ENCODE measurements at regions not wholly inside any gene's neighbourhood (a gene's known extent, or its start where the extent isn't known, plus 50 kb on each side); places are given as distances from the start of the nearest gene placed in this dataset.
"Not testable (repeated sequence)": the region's sequence is repeated elsewhere in the genome, so short reads cannot be mapped to it uniquely, and the experiment has no call there.

- Mint-ChIP-seq H3K9me3 (peaks cover 0 to 29% (median 5%) of the 10 kb centered on the region in 9 donors), H3K36me3 (peaks cover 2 to 13% (median 4%) of the 10 kb centered on the region in 3 donors), H3K27me3 (peaks cover 18 to 54% (median 36%) of the 10 kb centered on the region in 5 donors)
- H3K27ac Mint-ChIP-seq, ATAC-seq, DNase-seq, POLR2A ChIA-PET, H3K4me3 Mint-ChIP-seq, H3K4me1 Mint-ChIP-seq: not testable (repeated sequence)
These were observed 54.0 kb upstream of the GPR89A start for GRCh38 chr1:145553795-145554194.

GRCh38 chr1:145545055-145545454, 62.7 kb upstream of the GPR89A start:
- POLR2A ChIA-PET, result no interaction called here
- Mint-ChIP-seq H3K9me3 (no peaks in the 10 kb centered on the region), H3K27ac (no peak overlapping the region), H3K36me3 (no peaks in the 10 kb centered on the region), H3K27me3 (peaks cover 4 to 26% (median 19%) of the 10 kb centered on the region in 5 donors), H3K4me1 (no peaks in the 10 kb centered on the region), H3K4me3 (no peak overlapping the region)
- ATAC-seq (no peak), DNase-seq (no peak)

- H3K4me1 Mint-ChIP-seq, POLR2A ChIA-PET, DNase-seq, H3K36me3 Mint-ChIP-seq, H3K9me3 Mint-ChIP-seq, ATAC-seq, H3K4me3 Mint-ChIP-seq, H3K27ac Mint-ChIP-seq: not testable (repeated sequence)
- H3K27me3 Mint-ChIP-seq, result peaks cover 9 to 57% (median 23%) of the 10 kb centered on the region in 5 donors
These were observed 66.1 kb upstream of the GPR89A start for GRCh38 chr1:145541685-145542084.

- ATAC-seq, DNase-seq, H3K36me3 Mint-ChIP-seq, H3K4me3 Mint-ChIP-seq, POLR2A ChIA-PET, H3K27ac Mint-ChIP-seq, H3K4me1 Mint-ChIP-seq, H3K9me3 Mint-ChIP-seq: not testable (repeated sequence)
- peaks cover 9 to 57% (median 23%) of the 10 kb centered on the region in 5 donors for H3K27me3 Mint-ChIP-seq
These were observed 66.5 kb upstream of the GPR89A start for GRCh38 chr1:145541246-145541645.

- H3K27ac Mint-ChIP-seq, H3K4me1 Mint-ChIP-seq, POLR2A ChIA-PET, H3K9me3 Mint-ChIP-seq, ATAC-seq, H3K36me3 Mint-ChIP-seq, DNase-seq, H3K4me3 Mint-ChIP-seq: not testable (repeated sequence)
- H3K27me3 Mint-ChIP-seq, result peaks cover 7 to 58% (median 22%) of the 10 kb centered on the region in 5 donors
These were observed 69.5 kb upstream of the GPR89A start for GRCh38 chr1:145538118-145538882.

- H3K4me3 Mint-ChIP-seq, H3K9me3 Mint-ChIP-seq, H3K4me1 Mint-ChIP-seq, DNase-seq, POLR2A ChIA-PET, H3K27ac Mint-ChIP-seq, ATAC-seq, H3K36me3 Mint-ChIP-seq: not testable (repeated sequence)
- peaks cover 7 to 51% (median 18%) of the 10 kb centered on the region in 5 donors for H3K27me3 Mint-ChIP-seq
These were observed 70.8 kb upstream of the GPR89A start for GRCh38 chr1:145537003-145537402.

GRCh38 chr1:145535461-145535860, 72.3 kb upstream of the GPR89A start:
- H3K27ac Mint-ChIP-seq, H3K9me3 Mint-ChIP-seq, POLR2A ChIA-PET: not testable (repeated sequence)

GRCh38 chr1:145528068-145528564, 79.7 kb upstream of the GPR89A start:
- DNase-seq, H3K36me3 Mint-ChIP-seq, POLR2A ChIA-PET, H3K4me1 Mint-ChIP-seq, H3K27ac Mint-ChIP-seq, ATAC-seq, H3K4me3 Mint-ChIP-seq, H3K9me3 Mint-ChIP-seq: not testable (repeated sequence)
- H3K27me3 Mint-ChIP-seq, result peaks cover 0 to 12% (median 5%) of the 10 kb centered on the region in 5 donors

More at GRCh38 chr1:145535461-145535860, 72.3 kb upstream of the GPR89A start:
- not testable (repeated sequence) for DNase-seq, H3K4me3 Mint-ChIP-seq, H3K36me3 Mint-ChIP-seq, ATAC-seq, H3K4me1 Mint-ChIP-seq
- H3K27me3 Mint-ChIP-seq, result peaks cover 8 to 40% (median 10%) of the 10 kb centered on the region in 5 donors

- H3K4me3 Mint-ChIP-seq, H3K36me3 Mint-ChIP-seq, H3K4me1 Mint-ChIP-seq, POLR2A ChIA-PET, DNase-seq, H3K27ac Mint-ChIP-seq, H3K9me3 Mint-ChIP-seq, ATAC-seq: not testable (repeated sequence)
- peaks cover 0 to 23% (median 14%) of the 10 kb centered on the region in 5 donors for H3K27me3 Mint-ChIP-seq
These were observed 87.6 kb upstream of the GPR89A start for GRCh38 chr1:145520159-145520558.

- DNase-seq, H3K36me3 Mint-ChIP-seq, H3K4me3 Mint-ChIP-seq, H3K27ac Mint-ChIP-seq, H3K4me1 Mint-ChIP-seq, POLR2A ChIA-PET, H3K9me3 Mint-ChIP-seq, ATAC-seq: not testable (repeated sequence)
- peaks cover 0 to 23% (median 14%) of the 10 kb centered on the region in 5 donors for H3K27me3 Mint-ChIP-seq
These were observed 88.5 kb upstream of the GPR89A start for GRCh38 chr1:145519302-145519701.

GRCh38 chr1:145513017-145513416, 87.6 kb upstream of the NBPF20 start:
- H3K4me1 Mint-ChIP-seq, POLR2A ChIA-PET, ATAC-seq, H3K27ac Mint-ChIP-seq, H3K9me3 Mint-ChIP-seq, H3K4me3 Mint-ChIP-seq, H3K36me3 Mint-ChIP-seq: not testable (repeated sequence)
- peaks cover 0 to 11% (median 6%) of the 10 kb centered on the region in 5 donors for H3K27me3 Mint-ChIP-seq
- peak in 1 of 10 donors; percentile 1 for DNase-seq

- ATAC-seq, result peak; percentile 71
- H3K9me3 Mint-ChIP-seq, POLR2A ChIA-PET: not testable (repeated sequence)
These were observed 82.7 kb upstream of the NBPF20 start for GRCh38 chr1:145508053-145508452.

GRCh38 chr1:145505663-145506647, 80.6 kb upstream of the NBPF20 start:
- POLR2A ChIA-PET, H3K27me3 Mint-ChIP-seq, H3K4me3 Mint-ChIP-seq, H3K4me1 Mint-ChIP-seq, H3K9me3 Mint-ChIP-seq, H3K27ac Mint-ChIP-seq, H3K36me3 Mint-ChIP-seq, DNase-seq: not testable (repeated sequence)
- peak; percentile 79 to 81 for ATAC-seq

More at GRCh38 chr1:145508053-145508452, 82.7 kb upstream of the NBPF20 start:
- H3K4me3 Mint-ChIP-seq, H3K27me3 Mint-ChIP-seq, H3K36me3 Mint-ChIP-seq, DNase-seq, H3K4me1 Mint-ChIP-seq, H3K27ac Mint-ChIP-seq: not testable (repeated sequence)
